Pons (tissue), 1 donor: ENCODE measurements at regions not wholly inside any gene's neighbourhood (a gene's known extent, or its start where the extent isn't known, plus 50 kb on each side); places are given as distances from the start of the nearest gene placed in this dataset.

Source experiments
- DNase-seq: peaks from one replicate; pipeline ENCODE4 v3.0.0-alpha.2; 2016; ENCODE audit warnings: low spot score

DNA sequence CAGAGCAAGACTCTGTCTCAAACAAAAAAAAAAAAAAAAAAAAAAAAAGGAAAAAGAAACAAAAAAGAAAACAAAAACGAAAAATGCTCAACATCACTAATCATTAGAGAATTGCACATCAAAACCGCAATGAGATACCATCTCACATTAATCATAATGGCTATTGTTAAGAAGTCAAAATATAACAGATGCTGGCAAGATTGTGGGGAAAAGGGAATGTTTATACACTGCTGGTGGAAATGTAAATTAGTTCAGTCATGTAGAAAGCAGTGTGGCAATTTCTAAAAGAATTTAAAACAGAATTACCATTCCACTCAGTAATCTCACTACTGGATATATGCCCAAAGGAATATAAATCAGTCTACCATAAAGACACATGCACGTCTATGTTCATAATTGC is 50.4 kb upstream of the PRR16 start:
- DNase-seq, result no peak
